GM19455 (cell line): ENCODE measurements at regions not wholly inside any gene's neighbourhood (a gene's known extent, or its start where the extent isn't known, plus 50 kb on each side); places are given as distances from the start of the nearest gene placed in this dataset.

Source experiments
- ATAC-seq: cut with Tn5 transposase; IDR thresholded peaks from one replicate; pipeline ENCODE4 v1.9.1; 2021; ENCODE audit not compliant: unreplicated experiment

DNA sequence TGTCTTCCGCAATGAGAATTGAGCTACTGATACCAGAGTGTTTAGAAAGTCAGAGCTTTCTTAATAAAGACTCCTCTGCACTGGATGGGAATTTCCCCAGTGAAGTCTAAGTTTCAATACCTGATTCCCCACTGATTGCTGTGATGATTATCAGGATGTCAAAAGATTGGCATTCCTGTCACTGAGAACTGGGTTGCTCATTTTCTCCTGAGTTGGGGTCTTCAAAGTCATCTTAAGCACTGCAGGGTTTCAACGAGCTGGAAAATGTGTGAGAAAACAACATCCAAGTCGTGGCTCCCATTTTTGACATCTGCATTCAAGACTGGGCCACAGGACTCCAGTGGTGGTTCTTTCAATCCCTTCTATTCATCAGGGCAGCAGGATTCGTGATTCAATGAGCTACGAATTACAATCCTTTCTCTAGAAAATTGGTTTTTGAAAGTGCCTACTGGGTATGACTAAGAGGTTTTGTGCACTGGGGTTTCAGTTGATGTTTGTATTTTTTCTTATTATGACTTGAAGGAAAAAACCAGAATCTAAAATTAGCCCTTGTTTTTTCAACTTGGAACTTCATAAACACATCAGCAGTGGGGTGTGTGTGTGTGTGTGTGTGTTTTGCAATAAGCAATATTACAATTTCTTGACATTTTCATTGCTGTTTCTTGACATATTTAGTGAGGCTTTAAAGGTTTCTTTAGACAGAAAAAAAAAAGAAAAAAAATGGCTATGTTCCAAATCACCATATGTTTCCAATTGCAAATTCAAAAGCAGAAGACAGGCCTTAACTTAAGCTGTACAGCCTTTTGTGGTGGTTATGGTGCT lies 233.0 kb downstream of the FAM76B start:
- peak; percentile 81 for ATAC-seq

GRCh38 chr11:95556011-95556341 lies 233.6 kb downstream of the FAM76B start:
- ATAC-seq: no peak

DNA sequence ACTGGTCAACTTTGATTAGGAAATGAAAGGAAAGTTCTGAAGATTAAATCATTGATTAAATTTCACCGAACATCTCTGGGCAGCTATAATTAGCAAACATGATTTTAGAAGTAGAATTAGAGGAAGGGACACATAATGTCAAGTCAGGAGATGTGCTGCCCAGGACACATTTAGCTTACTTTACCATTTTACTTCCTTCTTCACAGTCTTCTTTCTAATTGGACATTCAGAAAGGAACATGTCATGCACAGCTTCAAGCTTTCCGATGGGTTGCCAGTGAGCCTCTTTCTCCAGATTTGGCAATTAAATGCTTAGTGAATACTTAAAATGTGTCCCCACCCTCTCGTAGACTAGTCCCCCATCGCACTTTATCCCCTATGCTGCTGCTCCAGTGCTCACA lies 234.7 kb downstream of the FAM76B start:
- ATAC-seq: no peak

GRCh38 chr11:95549301-95549700 lies 240.3 kb downstream of the FAM76B start:
- no peak for ATAC-seq

DNA sequence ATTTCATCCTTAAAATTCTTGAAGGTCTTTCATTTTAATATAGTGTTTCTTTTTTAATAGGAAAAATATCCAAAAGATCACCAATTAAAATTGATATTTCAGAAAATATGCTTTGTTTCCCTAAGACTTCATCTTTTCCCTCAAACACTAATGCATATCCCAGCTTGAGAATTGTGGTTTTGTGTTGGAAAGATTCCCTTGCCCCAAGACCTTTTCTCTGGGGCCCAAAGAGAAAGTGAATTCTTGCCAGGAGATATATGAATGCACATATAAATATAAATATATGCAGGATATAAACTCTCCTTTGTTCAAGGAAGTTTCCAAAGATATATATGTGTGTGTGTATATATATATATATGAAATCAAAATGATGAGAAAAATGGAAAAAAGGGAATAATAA lies 241.2 kb downstream of the FAM76B start:
- ATAC-seq: no peak

GRCh38 chr11:95547976-95548375 lies 241.6 kb downstream of the FAM76B start:
- no peak for ATAC-seq

- no peak for ATAC-seq
Observed at GRCh38 chr11:95547186-95547585, 242.4 kb downstream of the FAM76B start.

DNA sequence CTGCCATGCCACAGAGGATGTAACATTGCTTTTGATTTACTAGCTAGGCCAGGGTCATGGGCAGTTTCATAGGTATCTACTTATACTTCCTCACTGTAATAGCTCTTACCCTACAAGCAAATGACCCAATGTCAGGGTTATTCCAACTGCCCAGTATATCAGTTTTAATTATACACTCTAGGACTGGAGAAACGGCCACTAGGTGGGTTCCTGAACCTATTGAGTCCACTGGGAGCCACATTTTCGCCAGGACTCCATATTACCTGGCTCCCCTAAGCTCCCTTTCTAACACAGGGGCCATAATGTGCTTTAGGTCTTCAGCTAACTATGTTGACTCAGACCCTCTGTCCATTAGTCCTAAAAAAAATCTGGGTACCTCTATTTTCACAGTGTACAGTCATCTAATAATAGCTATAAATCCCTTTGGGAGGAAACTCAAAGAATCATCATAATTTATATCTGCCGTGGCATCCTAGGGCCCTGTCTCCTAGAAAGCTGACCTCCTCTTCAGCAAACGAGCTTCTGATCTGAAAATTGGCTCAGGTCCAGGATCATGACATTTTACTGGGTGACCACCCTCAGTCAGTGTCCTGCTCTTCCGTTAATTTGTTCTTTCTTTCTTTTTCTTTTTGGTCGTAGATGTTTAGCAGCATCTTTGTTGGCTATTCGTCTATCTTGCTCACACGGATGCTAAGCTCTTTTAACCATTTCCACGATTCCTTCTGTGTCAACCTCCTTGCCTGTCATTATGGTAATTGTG lies 244.3 kb downstream of the FAM76B start:
- no peak for ATAC-seq

DNA sequence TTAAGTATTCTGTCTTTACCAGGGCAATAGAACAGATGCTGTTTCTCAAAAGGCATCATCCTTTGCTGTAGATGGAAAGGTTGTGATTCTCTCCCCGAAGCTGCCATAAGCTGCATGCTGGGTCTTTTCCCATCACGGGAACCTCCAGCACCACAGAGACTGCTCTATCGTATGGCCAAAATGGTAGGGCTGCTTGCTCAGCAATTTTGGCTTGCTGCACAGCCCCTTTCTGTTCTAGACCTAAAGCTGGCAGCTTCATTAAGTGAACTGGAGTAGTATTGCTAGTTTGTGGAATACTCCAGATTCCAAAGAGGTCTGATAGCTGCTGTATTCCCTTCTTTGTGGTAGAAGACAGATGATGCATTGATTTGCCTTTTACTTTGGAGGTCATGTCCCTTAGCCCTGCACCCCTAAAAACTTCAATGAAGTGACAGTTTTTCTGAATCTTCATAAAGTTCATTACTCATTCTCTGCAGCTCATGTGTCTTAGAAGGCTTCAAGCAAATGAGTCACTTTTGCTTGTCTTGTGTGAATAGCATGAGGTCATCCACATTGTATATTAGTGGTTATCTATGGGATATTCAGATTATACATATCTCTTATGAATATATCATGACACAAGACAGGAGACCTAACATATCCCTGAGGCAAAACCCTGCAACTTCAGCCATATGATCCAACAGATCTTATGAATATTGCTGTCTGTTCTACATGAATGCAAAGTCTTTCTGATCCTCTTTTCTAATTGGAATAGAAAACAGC lies 245.3 kb downstream of the FAM76B start:
- no peak for ATAC-seq

DNA sequence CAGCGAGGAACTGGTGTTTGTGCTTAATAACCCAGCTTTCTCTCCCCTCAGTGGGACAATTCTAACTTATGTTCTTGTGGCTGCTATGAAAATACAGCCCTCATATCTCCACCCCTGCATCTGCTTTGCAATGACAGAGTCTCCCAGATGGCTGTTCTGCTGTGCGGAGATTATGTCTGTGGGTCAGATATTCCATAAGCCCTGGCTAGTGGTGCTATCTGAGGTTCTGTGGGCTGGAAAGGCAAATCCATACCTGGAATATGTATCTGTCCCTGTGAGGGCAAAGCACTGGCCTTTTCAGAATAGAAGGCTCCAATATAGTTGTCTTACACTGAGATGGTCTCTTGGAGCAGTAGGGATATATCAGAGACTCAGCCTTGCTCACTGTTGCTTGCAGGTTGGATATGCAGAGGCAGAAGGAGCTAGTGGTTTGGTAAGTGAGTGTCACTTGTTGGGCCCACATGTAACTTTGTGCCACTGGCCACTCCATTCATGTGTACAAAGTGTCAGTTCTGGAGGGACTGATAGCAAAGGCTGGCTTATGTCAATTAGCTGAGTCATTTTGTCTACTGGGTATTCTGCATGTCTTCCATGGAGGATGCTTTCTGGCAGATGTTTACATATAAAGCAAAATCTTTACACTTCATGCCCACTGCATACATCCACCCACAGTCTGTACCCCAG lies 246.6 kb downstream of the FAM76B start:
- ATAC-seq: no peak

DNA sequence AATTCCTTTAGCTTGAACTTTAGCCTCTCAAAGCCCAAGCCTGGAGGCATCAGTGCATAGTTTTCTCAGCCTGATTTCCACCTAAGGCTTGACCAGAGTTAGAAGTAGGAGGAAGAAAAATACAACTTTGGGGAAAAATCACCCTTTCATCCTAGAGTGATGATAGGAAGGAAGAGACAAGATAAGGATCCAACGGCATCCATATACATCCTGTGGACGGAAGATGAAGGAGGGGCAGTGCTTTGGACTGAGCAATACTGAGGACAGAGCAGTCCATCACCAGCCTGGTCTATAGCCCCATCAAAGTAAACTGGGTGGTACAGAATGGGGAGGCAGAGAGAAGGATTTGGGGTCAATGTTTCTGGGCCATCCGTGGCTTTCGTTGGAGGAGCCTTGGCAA lies 247.9 kb downstream of the FAM76B start:
- ATAC-seq: no peak

DNA sequence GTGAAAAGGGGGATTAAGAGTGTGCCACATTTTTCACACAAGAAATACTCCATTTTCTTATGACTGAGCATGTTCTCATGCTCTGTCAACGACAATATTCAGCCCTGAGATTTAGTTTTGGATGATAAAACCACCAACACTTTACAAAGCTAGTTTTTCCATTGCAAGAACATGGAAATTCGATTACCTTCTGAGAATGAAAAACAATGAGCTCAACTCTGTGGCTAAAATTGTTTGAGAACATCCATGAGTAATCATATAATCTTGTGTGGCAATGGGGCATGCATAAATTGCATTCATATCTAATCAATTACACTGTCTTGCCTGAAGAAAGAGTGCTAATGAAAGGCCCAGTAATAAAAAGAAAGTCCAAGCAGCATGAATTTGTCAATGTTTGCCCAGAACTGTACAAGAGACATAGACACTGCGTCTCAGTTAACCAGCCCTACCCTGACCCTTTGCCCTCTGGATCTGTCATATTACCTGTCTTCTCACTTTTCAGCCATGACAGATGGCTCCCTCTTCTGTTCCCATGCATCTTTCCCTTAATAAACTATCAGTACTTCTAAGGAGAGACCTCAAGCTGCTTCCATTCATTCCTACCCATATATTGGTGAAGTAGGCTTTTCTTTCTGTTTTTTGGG lies 253.4 kb downstream of the FAM76B start:
- no peak for ATAC-seq

DNA sequence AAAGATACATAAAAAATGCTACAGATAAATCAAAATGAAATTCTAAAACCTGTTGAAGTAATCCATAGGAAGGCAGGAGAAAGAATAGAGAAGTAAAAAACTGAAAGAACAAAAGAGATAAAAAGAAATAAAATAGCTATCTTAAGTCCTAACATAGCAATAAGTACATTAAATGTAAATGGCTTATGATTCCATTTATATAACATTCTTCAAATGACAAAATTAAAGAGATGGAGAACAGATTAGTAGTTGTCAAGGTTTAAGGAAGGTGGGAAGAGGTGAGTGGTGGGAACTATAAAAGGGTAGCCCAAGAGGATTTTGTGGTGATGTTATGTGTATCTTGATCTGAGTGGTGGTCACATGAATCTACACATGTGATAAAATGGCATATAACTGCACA lies 254.8 kb downstream of the FAM76B start:
- ATAC-seq: no peak

DNA sequence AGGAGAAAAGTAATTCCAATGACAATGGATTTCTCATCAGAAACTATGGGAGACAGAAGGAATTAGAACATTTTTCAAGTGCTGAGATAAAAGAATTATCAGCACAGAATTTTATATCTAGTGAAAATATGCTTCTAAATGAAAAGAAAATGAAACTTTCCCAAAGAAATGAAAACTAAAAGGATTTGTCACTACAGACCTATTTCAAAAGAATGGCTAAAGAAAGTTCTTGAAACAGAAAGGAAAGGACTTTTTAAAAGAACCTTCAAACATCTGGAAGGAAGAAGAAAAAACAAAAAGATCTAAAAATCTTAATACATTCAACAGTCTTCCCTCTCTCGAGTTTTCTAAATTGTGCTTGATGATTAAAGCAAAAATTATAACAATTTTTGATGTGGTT lies 255.4 kb downstream of the FAM76B start:
- ATAC-seq: no peak

DNA sequence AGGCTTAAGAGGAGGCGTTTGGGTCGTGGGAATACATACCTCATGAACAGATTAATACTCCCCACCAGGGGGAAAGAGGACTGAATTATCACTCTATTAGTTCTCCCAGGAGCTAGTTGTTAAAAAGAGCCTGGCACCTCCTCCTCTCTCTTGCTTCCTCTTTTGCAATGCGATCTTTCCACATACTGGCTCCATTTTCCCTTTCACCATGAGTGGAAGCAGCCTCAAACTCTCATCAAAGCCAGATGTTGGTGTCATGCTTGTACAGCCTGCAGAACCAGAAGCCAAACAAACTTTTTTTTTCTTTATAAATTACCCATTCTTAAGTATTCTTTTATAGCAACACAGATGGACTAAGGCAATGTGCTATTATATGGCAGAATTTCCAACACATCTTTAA lies 258.5 kb downstream of the FAM76B start:
- ATAC-seq: no peak

DNA sequence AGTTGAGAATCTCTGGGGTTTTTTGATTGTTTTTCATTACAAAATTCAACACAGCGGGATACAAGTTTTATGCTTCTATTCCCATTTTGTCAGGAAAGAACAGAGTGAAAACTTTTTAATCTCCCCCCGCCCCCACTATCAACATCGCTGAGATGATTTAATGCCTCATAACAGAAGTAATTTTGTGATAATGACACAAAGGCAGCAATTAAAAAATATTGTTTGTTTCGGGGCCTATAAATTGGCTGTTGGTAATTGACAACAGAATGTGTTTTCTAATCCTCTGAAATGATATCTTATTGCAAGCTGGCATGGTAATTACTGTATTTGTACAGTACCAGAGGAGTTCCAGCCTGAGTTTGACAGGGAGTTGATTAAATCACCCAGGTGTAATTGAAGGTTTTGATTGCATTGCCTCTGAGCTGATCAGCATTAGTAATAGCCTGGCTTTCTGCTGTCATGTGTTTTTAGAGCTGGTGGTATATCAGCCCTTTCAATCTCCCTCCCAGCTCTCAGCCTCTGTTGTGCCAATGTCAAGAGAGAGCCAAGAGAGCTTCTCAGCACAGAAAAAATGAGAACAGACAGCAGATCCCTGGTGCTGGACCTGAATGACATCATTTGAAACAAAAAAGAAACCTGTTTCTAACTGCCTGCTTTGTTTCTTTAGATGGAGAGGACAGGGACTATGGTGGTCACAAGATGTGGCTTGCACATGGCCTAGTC lies 265.1 kb downstream of the FAM76B start:
- no peak for ATAC-seq

DNA sequence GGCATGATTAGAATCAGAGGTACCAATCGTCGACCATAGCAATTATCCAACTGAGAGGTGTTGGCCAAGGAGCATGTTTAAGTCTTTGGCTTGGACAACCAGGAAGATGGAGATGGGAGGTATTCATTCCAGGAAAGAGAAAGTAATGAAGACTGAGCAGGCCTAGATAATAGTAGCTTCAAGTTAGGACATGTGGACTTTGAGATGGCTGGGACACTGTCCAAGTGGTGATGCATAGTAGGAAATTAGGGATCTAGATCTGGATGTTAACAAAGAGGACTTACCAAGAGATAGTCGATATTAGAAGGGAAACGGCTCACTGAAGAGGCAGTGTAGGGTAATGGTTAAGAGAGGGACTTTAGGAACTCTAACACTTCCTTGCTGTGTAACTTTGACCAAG lies 266.7 kb downstream of the FAM76B start:
- ATAC-seq: no peak

DNA sequence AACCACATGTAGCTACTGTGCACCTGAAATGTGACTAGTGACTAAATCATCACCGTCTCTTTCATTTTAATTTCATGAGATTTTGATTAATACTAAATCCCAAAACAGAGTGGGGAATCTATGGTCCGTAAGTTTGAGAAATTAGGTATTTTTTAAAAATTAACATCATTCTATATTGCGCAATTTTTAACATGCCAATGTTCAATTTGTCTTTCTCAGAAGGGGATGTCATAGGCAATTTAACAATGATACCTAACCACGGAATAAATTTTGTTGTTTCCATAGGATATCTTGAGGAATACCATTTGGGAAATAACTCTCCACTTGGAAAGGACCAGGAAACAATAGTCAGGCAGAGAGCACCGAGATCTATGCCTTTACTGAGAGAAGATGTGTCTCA lies 267.7 kb downstream of the FAM76B start:
- no peak for ATAC-seq

- no peak for ATAC-seq
Observed at GRCh38 chr11:95521133-95521542, 268.4 kb downstream of the FAM76B start.
